ENCODE measurements at regions not wholly inside any gene's neighbourhood (a gene's known extent, or its start where the extent isn't known, plus 50 kb on each side); places are given as distances from the start of the nearest gene placed in this dataset.

GRCh38 chr12:114920771-114921554 lies 237.0 kb upstream of the TBX3 start:
- WGBS, 3 donors: 12 to 22% (median 12%) methylated on average over 5 of the region's 5 CpGs
- intact Hi-C loops (cut with DNase I): loop anchor here in 1 of 2 donors (10.0 kb wide), 1 partner anchor 514 kb away; no protein-coding TSS in a partner anchor
- Histone ChIP-seq H3K27me3 (ENCODE audit: insufficient read depth in 3 of 3, low read length in 2 of 3) (peaks cover 0 to 2% (median 0%) of the 10 kb centered on the region in 3 donors), H3K9me3 (no peaks in the 10 kb centered on the region), H3K4me1 (no peaks in the 10 kb centered on the region), H3K27ac (no peak overlapping the region), H3K4me3 (no peak overlapping the region), H3K36me3 (ENCODE audit: insufficient read depth in 1 of 2, low read depth in 1 of 2) (no peaks in the 10 kb centered on the region)
- DNase-seq (no peak), ATAC-seq (peak in 1 of 4 donors; percentile 38)
- TF ChIP-seq, protein P1, sequence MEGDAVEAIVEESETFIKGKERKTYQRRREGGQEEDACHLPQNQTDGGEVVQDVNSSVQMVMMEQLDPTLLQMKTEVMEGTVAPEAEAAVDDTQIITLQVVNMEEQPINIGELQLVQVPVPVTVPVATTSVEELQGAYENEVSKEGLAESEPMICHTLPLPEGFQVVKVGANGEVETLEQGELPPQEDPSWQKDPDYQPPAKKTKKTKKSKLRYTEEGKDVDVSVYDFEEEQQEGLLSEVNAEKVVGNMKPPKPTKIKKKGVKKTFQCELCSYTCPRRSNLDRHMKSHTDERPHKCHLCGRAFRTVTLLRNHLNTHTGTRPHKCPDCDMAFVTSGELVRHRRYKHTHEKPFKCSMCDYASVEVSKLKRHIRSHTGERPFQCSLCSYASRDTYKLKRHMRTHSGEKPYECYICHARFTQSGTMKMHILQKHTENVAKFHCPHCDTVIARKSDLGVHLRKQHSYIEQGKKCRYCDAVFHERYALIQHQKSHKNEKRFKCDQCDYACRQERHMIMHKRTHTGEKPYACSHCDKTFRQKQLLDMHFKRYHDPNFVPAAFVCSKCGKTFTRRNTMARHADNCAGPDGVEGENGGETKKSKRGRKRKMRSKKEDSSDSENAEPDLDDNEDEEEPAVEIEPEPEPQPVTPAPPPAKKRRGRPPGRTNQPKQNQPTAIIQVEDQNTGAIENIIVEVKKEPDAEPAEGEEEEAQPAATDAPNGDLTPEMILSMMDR (IDR thresholded peaks at IDR 0.05): no peak

DNA sequence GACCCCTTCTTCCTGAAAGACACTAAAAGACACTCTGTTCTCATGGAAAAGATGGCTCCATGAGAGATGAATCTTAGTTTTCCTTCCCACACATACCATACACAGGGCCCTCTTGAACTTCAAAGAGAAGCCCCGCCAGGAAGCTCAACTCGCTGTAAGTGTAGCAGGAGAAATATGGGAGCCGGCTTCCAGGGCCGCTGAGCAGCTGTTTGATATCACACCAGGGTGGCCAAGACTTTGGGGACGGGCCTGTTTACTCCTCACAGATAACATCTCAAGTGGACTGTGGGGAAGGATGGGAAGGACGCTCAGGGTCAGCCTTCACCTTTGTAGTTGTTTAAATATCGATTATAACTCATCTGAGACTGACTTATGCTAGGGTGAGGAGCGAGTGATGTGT lies 235.5 kb upstream of the TBX3 start:
- WGBS, 3 donors: 69 to 75% (median 70%) methylated on average over 8 of the region's 8 CpGs
- no peak for ATAC-seq
- intact Hi-C loops (cut with DNase I): no loop called here
- no peak for DNase-seq
- no peak overlapping the region for H3K27ac ChIP-seq
- no peaks in the 10 kb centered on the region for H3K9me3 ChIP-seq
- no peaks in the 10 kb centered on the region for H3K36me3 ChIP-seq (ENCODE audit: insufficient read depth in 1 of 2, low read depth in 1 of 2)
- no peaks in the 10 kb centered on the region for H3K4me1 ChIP-seq
- TF ChIP-seq, protein P1 (IDR thresholded peaks at IDR 0.05): no peak
- H3K4me3 ChIP-seq: no peak overlapping the region
- peaks cover 0 to 2% (median 0%) of the 10 kb centered on the region in 3 donors for H3K27me3 ChIP-seq (ENCODE audit: insufficient read depth in 3 of 3, low read length in 2 of 3)

- no peak for ATAC-seq
- Histone ChIP-seq H3K4me1 (no peaks in the 10 kb centered on the region), H3K27me3 (ENCODE audit: insufficient read depth in 3 of 3, low read length in 2 of 3) (peaks cover 0 to 2% (median 0%) of the 10 kb centered on the region in 3 donors), H3K9me3 (no peaks in the 10 kb centered on the region), H3K36me3 (ENCODE audit: insufficient read depth in 1 of 2, low read depth in 1 of 2) (no peaks in the 10 kb centered on the region), H3K4me3 (no peak overlapping the region), H3K27ac (no peak overlapping the region)
- WGBS, 3 donors: 17 to 26% (median 24%) methylated on average over 3 of the region's 3 CpGs
- intact Hi-C loops (cut with DNase I): no loop called here
- no peak for DNase-seq
- TF ChIP-seq, protein P1 (IDR thresholded peaks at IDR 0.05): no peak
Observed at GRCh38 chr12:114918535-114919233, 234.7 kb upstream of the TBX3 start.

- H3K27me3 ChIP-seq (ENCODE audit: insufficient read depth in 3 of 3, low read length in 2 of 3): peaks cover 0 to 2% (median 0%) of the 10 kb centered on the region in 3 donors
- H3K4me1 ChIP-seq: no peaks in the 10 kb centered on the region
- H3K9me3 ChIP-seq: no peaks in the 10 kb centered on the region
- H3K4me3 ChIP-seq: no peak overlapping the region
- intact Hi-C loops (cut with DNase I): no loop called here
- ATAC-seq: no peak
- no peak overlapping the region for H3K27ac ChIP-seq
- no peak for DNase-seq
- H3K36me3 ChIP-seq (ENCODE audit: insufficient read depth in 1 of 2, low read depth in 1 of 2): no peaks in the 10 kb centered on the region
- TF ChIP-seq, protein P1 (IDR thresholded peaks at IDR 0.05): no peak
Observed at GRCh38 chr12:114917953-114918352, 234.0 kb upstream of the TBX3 start.

Measured in psoas muscle (tissue), 7 donors.